NCI-H128 (cell line): ENCODE measurements at regions not wholly inside any gene's neighbourhood (a gene's known extent, or its start where the extent isn't known, plus 50 kb on each side); places are given as distances from the start of the nearest gene placed in this dataset.

ENCODE experiments used
- DNase-seq: peaks from one replicate; lab custom pipeline; 2025; ENCODE audit not compliant: unreplicated experiment; lab: John Stamatoyannopoulos, UW

DNA sequence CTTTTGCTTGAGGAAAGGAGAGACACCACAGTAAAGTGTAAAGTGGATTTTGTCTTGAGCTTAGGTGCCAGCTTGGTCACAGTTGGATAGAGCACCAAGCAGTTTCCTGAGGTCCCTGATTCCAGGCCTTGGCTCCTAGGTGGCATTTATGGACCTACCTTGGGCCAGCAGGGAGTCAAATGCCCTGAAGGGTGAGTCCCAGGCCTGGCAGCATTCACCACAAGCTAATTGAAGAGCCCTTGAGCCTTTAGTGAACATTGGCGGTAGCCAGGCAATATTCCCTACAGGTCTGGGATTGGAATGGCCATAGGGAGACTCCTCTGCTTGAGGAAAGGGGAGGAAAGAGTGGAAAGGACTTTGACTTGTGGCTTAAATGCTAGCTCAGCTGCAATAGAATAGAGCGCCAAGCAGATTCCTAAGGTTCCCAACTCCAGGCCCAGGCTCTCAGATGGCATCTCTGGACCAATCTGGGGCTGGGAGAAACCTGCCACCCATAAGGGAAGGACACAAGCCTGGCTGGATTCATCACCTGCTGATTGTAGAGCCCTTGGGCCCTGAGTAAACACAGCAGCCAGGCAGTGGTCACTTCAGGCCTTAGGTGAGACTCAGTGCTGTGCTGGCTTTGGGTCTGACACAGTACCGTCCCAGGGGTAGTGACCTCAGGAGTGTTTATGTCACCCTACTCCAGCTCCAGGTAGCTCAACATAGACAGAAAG lies 137.5 kb upstream of the OTOS start:
- no peak for DNase-seq

DNA sequence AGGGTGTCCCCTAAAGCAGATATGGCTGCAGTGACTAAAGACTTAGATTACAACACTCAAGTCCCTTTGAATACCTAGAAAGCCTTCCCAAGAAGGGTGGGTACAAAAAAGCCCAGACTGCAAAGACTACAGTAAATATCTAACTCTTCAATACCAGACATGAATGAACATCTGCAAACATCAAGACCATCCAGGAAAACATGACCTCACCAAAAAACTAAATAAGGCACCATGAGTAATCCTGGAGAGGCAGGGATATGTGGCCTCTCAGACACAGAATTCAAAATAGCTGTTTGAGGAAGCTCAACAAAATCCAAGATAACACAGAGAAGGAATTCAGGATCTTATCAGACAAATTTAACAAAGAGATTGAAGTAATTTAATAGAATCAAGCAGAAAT lies 138.2 kb upstream of the OTOS start:
- no peak for DNase-seq

DNA sequence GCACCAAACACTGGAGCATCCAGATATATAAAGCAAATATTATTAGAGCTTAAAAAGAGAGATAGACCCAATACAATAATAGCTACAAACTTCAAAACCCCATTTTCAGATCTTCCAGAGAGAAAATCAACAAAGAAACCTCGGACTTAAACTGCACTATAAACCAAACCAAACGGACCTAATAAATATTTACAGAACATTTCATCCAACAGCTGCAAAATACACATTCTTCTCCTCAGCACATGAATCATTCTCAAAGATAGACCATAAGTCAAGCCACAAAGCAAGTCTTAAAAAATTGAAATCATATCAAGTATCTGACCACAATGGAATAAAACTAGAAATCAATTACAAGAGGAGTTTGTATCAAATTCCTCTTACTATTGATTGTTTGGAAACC lies 140.2 kb upstream of the OTOS start:
- DNase-seq, result no peak

DNA sequence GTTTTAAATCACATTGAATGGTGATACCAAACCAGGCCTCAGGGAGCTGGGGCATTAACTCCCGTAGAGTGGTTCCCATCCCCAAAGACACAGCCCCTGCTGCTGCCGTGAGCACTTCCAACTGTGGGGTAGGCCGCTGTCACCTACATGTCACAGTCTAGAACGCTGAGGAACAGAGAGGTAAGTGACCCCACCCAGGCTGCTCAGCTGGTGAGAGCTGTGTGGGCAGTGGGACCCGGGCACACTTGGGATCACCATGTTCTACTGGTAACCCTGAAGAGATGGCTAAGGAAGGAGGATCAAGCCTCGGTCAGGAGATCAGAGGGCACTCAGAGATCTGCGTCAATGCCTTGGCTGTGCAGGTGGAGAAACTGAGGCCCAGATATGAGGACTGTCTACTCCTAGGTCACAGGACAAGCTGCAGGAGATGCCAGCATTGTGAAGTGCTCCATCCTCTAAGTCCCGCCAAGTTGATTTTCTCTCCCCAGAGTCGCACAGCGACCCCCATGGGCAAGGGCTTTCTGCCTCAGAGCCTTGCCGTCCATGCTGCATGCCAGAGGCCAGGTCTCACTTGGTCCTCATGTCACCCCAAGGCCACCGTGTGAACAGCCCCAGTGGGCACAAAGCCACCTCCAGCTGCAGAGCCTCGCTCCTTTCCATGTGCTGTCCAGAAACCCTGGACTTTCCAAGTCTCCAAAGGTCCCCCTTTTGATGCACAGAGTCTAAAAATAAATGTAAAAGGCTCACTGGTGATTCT lies 144.2 kb upstream of the OTOS start:
- DNase-seq, result no peak

DNA sequence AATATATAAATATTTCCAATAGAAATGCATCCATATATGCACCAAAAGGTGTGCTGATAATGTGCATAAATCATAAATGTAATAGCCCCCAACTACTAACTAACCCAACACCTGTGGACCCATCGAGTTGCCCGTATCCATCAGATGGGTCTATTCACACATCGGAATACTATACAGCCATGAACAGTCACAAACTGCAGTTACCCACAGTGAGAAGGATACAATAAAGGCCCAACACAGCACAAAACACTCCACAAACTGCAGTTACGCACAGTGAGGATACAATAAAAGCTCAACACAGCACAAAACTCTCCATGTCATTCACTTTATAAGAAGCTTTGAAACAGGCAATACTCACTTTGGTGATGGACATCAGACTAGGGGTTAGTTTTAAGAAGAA lies 145.3 kb upstream of the OTOS start:
- no peak for DNase-seq

DNA sequence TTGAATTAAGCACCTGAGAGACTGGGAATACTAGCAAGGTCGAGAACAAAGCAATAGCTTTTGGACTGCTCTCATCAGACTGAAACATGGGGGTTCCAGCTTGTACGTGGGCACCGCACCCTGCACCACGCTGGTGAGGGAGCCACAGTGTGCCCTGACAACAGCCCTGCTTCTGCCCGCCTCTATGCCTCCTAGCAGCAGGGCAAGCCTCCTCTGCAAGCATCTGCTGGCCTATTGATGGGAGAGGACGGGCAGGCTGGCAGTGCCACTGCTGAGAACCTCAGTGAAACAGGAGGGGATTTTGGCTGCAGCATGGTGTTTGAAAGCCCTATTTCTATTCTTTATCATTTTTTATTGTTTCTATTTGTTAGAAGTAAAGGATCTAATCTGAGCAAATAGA lies 146.1 kb upstream of the OTOS start:
- DNase-seq, result no peak

DNA sequence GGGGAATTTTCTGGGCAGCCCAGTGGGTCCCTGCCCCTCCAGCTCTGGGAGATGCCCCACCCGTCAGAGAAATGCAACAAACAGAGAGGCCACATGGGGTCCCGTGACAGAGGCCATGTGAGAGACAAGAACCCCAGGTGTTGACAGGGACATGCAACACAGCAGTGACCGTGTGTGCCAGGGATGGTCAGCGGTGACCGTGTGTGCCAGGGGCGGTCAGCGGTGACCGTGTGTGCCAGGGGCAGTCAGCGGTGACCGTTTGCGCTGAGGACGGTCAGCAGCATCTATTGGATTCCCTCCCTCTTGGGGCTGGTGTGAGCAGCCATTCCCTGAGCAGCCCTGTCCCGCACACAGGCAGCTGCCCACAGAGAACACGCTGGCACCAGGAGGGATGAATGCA lies 146.6 kb upstream of the OTOS start:
- no peak for DNase-seq

DNA sequence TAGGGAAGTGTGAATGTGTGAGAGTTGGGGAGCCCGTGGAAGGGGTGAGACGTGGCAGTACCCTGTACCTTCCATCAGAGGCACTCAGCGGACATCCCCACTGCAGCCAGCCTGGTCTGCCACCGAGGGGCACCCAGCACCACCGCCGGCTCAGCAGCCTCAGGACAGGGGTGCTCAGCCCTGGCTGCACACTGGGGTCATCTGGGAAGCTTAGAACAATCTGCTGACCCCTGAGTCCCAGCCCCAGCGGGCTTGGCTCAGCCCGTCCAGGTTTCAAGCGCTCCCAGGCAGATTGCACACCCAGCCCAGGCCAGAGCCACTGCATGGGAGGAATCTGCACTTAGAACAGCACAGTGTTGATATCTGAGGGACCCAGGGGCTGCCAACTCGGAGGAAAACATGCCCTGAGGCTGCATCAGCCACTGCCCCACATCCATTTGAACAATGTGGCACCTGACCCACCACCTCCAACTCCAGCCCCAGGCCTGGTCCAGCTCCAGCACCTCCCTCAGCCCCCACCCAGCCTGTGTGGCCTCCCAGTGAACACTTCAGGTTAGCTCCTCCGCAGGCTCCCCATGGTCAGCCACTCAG lies 147.1 kb upstream of the OTOS start:
- no peak for DNase-seq

DNA sequence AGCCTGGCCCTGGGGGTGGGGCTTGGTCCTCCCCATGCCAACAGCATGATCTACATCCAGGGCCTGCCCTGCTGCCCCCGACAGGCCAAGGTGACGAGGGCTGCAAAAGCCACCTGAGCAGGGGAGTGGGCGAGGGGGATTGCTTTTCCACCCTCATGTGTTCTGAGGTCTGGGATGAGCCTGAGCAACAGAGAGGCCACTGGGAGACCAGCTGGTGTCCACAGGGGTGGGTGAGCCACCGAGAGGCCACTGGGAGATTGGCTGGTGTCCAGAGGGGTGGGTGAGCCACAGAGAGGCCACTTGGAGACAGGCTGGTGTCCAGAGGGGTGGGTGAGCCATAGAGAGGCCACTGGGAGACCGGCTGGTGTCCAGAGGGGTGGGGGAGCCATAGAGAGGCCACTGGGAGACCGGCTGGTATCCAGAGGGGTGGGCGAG lies 147.4 kb upstream of the GPC1 start:
- DNase-seq, result no peak

DNA sequence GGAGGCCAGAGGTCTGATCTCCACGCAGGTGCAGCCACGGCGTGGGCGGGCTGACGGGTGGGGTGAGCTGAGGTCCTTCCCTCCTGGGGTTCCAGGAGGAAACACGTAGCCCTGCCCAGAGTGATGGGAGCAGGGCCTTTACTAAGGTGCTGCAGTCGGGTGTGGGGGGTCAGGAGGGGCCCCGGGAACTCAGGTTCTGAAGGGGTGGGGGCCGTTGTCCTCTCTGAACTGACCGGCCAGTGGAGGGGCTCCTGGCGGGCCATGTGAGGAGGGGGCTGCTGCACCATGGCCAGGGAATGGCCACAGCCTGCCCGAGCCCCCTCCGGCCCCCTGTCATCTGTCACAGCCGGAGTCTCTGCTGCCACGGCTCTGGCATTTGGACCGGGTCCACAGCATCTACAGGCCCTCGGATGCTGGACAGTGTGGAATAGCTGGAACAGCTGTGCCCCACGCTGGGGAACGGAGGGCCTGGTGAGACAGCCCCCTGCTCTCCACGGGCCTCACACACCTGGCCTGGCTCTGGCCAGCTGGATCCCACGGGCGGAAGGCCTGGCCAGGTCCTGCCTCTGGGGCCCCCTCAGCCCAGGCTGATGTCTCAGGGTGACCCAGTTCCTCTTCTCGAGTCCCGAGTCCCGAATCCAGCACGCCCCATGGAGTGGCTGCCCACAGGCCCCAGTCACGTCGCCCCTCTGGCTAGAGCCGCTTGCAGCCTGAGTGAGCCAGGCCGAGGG lies 145.6 kb upstream of the GPC1 start:
- no peak for DNase-seq

DNA sequence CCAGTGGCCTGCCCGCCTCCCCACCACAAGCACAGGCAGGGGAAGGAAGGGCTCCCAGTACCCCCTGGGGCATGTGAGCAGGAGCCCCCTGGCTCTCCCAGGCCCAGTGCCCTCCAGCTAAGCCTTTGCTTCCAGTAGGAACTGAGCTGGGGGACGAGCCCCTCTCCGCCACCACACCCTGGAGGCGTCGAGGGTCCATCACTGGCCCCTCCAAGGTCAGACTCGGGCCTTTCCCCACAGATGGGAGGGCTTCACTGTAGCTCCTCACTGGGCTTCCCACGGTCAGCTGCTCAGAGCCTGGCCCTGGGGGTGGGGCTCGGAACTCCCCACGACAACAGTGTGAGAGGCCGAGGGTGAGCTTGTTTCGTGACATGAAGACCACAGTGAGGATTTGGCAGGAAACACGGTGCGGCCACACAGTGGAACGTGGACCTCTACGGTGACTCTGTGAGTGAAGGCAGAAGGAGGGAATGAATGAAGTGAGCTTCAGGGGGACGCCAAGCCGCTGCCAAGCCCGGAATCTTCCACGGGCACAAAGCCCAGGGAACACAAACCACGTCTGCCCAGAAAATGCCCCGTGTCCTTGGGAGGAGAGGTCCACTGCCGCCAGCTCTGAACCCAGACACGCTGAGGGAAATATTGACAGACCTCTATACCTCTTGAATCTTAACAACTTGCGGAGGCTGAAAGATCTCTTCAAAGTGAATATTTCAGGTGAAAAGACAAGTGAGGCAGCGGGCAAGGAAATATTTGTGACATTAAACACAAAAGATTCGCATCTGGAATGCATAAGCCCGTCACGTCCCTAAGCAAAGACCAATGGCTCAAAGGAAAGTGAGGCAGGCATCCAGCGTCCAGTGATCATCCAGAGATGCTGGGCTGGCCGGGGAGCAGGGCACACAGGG lies 144.8 kb upstream of the GPC1 start:
- DNase-seq, result no peak

DNA sequence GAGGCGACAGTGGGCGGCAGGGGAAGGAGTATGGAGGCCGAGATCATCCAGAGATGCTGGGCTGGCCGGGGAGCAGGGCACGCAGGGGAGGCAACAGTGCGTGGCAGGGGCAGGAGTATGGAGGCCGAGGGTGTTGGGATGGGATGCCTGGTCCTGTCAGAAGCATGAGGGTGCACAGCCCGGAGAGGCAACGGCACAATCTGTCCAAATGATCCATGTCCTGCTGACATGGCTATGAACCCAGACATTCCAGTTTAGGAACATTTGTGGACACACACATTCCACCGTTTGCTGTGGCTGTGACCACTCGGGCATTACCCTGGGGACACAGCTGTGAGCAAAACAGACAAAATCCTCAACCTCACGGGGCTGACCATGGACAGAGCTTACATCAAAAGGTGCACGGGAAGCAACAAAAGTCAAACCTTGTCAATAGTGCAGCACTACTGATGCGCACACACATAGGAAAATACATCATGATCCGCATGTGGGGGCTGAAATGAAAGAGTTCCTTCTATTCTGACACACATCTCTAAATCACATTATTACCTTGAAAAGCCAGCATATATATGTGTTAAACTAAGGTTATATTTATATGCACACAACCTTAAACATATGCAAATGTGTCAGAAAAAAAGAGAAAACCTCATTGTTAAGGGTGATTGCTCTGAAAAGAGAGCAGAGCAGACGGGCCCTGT lies 144.0 kb upstream of the GPC1 start:
- DNase-seq, result no peak

DNA sequence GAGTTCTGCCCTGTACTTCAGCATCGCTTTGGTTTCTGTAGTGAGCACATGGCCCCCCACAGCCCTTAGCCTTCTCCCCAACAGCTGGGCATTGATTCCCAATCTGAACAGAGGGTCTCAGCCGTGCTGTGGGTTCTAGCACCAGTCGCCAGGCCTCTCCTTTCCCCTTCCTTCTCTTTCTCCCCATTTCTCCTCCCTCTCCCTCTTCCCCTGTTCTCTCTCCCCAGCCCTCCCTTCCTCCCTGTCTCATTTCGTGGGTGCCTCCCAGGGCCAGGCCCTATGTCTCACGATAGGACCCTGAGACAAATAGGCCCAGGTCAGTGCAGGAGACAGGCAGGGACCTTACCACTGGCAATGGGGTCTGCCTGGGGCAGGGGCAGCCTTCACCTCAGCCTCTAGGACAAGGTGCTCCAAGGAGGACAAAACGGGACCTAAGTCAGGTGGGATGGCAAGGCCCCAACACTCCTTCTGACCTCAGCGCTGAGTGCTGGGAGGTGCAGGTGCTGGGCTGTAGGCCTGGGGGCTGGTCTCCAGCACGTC lies 143.4 kb upstream of the GPC1 start:
- no peak for DNase-seq

DNA sequence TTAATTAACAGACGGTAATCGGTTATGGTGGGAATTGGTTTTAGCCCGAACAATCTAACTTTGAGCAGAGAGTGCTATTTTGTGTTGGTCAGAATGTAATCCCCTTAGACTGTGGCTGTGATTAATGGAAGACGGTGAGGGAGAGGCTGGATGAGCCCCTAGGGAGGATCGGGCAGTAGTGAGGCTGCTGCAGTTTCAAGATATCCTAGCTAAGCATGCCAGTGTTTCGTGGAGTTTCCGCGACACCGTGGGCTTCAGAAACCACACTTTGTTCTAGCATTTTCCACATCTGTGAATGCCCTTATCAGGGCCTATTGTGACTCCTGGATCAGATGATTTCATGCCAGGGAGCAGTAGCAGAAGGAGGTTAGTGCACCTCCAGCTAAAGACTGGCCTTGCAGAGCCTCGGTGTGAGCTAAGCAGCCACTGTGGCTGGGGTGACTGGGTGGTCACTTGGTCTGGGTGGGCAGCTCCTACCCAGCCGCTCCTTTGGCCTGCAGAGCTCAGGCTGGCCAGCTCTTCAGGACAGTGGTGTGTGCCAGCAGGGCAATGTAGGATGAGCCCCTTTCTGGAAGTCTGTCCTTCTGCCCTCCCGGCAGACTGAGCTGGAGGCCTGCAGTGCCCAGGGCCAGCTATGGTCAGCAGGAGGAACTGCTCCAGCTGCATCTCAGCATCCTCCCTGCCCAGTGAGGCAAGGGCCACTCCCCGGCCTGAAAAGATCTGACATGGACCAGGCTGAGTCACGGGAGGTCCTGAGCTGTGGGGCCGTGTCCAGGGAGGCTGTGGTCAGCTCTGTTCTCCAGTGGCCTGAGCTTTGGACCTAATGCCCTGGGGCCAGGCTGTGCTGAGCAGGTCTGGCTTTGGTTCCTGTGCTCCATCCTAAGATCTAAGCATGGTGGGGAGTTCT lies 142.6 kb upstream of the GPC1 start:
- DNase-seq, result no peak

DNA sequence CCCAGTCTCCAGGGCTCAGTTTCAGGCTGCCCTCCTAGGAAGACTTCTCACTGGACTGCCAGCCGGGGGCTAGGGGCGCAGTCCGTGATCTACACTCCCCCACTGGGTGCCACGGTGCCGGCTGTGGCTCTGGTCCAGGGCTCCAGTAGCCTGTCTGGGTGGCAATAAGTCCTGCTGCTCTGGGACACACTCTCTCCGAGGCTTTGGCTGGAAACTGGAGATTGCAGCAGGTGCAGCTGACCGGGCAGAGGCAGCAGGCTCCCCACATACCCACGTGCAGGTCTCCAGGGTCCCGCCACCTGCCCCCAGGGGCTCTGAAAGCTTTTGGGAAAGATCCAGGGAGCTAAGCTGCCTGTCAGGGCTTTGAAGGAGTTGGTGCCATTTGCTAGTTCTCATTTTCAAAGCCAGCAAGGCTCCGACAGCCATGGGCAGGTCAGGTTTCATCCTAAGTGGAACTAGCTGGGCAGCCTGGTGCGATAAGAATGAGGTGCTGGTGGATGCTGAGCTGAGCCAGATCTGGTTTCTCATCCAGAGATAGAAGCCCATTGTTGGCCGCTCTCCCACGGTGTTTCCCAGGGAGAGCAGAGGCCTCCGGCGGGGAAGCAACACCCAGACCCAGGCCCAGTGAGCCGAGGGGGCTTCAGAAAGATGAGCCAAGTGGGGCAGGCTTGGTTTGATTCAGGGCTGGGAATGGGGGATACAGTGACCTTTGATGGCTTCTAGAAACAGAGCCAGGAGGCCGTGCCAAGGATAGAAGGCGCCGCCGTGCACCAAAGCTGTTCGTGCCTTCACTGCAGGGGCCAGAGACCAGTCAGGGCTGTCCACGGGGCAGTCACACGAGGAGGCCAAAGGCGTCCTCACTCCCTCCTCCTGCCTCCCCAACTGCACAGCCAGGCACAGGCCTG lies 141.7 kb upstream of the GPC1 start:
- DNase-seq, result peak; percentile 18

DNA sequence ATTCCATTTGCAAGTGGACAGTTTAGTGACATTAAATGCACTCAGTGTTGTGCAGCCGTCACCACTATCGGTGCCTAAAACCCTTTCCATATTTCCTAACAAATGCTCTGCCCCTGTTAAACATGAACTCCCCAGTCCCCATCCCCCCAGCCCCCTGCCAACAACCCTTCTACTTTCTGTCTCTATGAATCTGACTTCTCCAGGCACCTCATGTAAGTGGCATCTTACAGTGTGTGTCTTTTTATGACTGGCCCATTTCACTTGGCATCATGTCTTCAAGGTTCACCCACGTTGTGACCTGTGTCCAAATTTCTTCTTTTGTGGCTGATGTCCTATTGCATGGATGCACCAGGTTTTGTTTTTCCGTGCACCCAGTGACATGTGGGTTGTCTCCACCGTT lies 140.9 kb upstream of the GPC1 start:
- DNase-seq, result no peak

DNA sequence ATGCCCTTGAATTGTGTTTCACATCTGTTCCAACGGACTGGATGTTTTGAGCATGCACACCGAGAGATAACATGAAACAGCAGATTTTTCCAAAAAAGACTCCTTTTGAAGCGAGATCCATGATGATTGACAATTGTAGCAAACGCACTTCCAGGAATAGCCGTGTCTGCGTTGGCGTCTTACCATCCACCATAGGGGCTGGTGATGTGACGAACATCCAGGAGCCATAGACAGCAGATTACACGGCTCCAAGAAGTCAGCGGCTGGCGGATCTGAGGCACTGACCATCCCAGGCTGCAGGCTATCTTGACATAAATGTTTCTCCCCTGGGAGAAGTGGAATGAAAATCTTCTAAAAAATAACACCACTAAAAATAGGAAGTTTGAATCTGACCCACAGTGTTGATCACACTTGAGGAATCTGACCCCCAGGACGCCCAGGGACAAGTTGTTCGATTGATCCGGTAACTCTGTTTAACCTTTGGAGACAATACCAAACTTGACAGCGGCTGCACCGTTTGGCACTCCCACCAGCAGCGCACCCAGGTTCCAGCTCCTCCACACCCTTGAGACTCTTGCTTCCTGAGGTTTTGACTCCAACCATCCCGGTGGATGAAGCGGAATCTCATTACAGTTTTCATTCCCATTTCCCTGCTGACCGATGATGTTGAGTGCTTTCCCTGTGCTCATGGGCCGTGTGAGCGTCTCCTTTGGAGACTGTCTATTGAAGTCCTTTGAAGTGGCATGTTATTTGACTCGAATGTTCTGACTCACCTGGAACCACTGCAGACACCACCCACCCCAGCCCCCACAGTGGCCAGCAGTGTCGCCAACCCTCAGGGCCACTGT lies 140.0 kb upstream of the GPC1 start:
- no peak for DNase-seq
